GM12878 (cell line): ENCODE measurements at regions not wholly inside any gene's neighbourhood (a gene's known extent, or its start where the extent isn't known, plus 50 kb on each side); places are given as distances from the start of the nearest gene placed in this dataset.

ENCODE experiments used
- CBX5 ChIP-seq: sonication (generic); IDR thresholded peaks from 2 replicates; pipeline ENCODE4 v1.6.1; 2016; ENCODE audit warnings: low read depth, moderate library complexity, mild to moderate bottlenecking, inconsistent platforms
- CREB1 ChIP-seq: IDR thresholded peaks from 2 replicates; pipeline ENCODE4 v1.6.1; 2012; ENCODE audit warnings: low read depth, mild to moderate bottlenecking, inconsistent platforms
- EED ChIP-seq: sonication (generic); IDR thresholded peaks from 2 replicates; pipeline ENCODE4 v1.6.1; 2016; ENCODE audit warnings: antibody characterized with exemption, low read depth
- EP300 ChIP-seq, 2 experiments: fragments of 150-350 bp in 1 of 2; IDR thresholded peaks; 2 replicates each; pipeline ENCODE4 v1.6.1; 2011 to 2012; ENCODE audit warnings: low read depth in 2 of 2, low read length in 2 of 2, borderline replicate concordance in 1 of 2, improper control_type of control experiment in 1 of 2, inconsistent platforms in 1 of 2; ENCODE audit not compliant: control insufficient read depth in 1 of 2
- JUNB ChIP-seq: IDR thresholded peaks from 2 replicates; pipeline ENCODE4 v1.6.1; 2016; ENCODE audit warnings: antibody characterized with exemption, mild to moderate bottlenecking
- MYC ChIP-seq: IDR thresholded peaks from 2 replicates; pipeline ENCODE4 v1.6.1; 2011; ENCODE audit warnings: mild to moderate bottlenecking, low read length, moderate library complexity, inconsistent platforms; ENCODE audit not compliant: insufficient read depth, insufficient replicate concordance, insufficient read length, severe bottlenecking
- NFXL1 ChIP-seq: fragments of 450-650 bp; IDR thresholded peaks from 2 replicates; pipeline ENCODE4 v1.6.1; 2017; ENCODE audit warnings: antibody characterized with exemption, mild to moderate bottlenecking, borderline replicate concordance
- NFYA ChIP-seq: IDR thresholded peaks from 2 replicates; pipeline ENCODE4 v1.6.1; 2011; ENCODE audit warnings: low read depth, mild to moderate bottlenecking, low read length, improper control_type of control experiment, borderline replicate concordance
- PML ChIP-seq: IDR thresholded peaks from 2 replicates; pipeline ENCODE4 v1.6.1; 2012; ENCODE audit warnings: low read length, inconsistent platforms
- RAD21 ChIP-seq: IDR thresholded peaks from 2 replicates; pipeline ENCODE4 v1.6.1; 2011; ENCODE audit warnings: mild to moderate bottlenecking, low read depth, low read length, moderate library complexity; ENCODE audit not compliant: insufficient read depth
- SUZ12 ChIP-seq: fragments of 200-600 bp; sonication (generic); IDR thresholded peaks from one replicate; pipeline ENCODE4 v1.6.1; 2018; ENCODE audit warnings: antibody characterized with exemption, mild to moderate bottlenecking; ENCODE audit not compliant: unreplicated experiment
- TCF12 ChIP-seq: IDR thresholded peaks from 2 replicates; pipeline ENCODE4 v1.6.1; 2011; ENCODE audit warnings: low read depth, mild to moderate bottlenecking, low read length
- TF ChIP-seq, protein P1 (sequence below): fragments of 450-650 bp; IDR thresholded peaks from 2 replicates; pipeline ENCODE4 v1.6.1; 2018; ENCODE audit warnings: borderline replicate concordance, mild to moderate bottlenecking; ENCODE audit not compliant: partially characterized antibody
- TF ChIP-seq, protein P2 (sequence below): IDR thresholded peaks from 2 replicates; pipeline ENCODE4 v1.6.1; 2012; ENCODE audit warnings: low read depth, low read length, improper control_type of control experiment
- TF ChIP-seq, protein P3 (sequence below): IDR thresholded peaks from 2 replicates; pipeline ENCODE4 v1.6.1; 2012; ENCODE audit warnings: improper control_type of control experiment, low read depth, low read length; ENCODE audit not compliant: insufficient replicate concordance
- TF ChIP-seq, protein P4 (sequence below): fragments of 450-650 bp; IDR thresholded peaks from 2 replicates; pipeline ENCODE4 v1.6.1; 2017; ENCODE audit warnings: borderline replicate concordance
- TF ChIP-seq, protein P5 (sequence below): IDR thresholded peaks from 2 replicates; pipeline ENCODE4 v1.6.1; 2012; ENCODE audit warnings: low read depth, low read length, improper control_type of control experiment

DNA sequence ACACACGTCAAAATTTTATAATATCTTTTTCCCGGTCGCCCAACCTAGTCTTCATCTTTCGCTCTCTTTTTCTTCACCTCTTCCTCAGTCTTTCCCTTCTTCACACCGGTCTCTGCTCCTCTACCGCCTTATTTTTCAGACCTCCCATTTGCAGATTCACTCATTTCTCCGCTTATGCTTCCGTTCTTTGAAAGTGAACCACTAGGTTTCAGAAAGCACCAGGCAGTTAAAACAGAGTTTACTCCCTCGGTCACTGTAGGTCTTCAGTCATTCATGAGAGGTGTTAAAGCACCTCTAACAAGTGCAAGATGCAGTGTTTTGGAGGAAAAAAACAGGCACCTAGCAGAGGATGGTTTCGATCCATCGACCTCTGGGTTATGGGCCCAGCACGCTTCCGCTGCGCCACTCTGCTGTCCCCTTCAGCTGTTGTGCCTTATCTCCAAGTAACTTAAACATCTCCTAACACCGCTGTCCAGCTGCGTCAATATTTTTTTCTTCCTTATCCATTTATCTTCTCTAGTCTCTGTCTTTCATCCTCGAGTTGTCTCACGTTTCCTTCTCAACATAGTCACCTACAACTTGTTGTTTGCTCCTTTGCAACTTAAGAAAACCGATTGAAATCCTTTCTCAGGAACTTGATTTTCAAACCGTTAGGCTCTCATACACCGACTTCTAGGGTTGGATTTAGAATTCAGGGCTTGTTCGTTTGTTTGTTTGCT lies 119.7 kb upstream of the ZNF184 start (continued):
- TF ChIP-seq CBX5: peak; percentile 87; the same call in 1 of the 2 replicates
- TF ChIP-seq TCF12: peak; percentile 49; the same call in 1 of the 2 replicates
- peak in 1 of 2 experiments; percentile 84; a peak in 1 of 4 replicates for TF ChIP-seq EP300 (IDR thresholded peaks at IDR 0.05; ENCODE audit: borderline replicate concordance in 1 of 2, control insufficient read depth in 1 of 2, low read depth in 2 of 2, low read length in 2 of 2)
- no peak; the same call in 1 of the 2 replicates for TF ChIP-seq PML
- TF ChIP-seq, protein P1, sequence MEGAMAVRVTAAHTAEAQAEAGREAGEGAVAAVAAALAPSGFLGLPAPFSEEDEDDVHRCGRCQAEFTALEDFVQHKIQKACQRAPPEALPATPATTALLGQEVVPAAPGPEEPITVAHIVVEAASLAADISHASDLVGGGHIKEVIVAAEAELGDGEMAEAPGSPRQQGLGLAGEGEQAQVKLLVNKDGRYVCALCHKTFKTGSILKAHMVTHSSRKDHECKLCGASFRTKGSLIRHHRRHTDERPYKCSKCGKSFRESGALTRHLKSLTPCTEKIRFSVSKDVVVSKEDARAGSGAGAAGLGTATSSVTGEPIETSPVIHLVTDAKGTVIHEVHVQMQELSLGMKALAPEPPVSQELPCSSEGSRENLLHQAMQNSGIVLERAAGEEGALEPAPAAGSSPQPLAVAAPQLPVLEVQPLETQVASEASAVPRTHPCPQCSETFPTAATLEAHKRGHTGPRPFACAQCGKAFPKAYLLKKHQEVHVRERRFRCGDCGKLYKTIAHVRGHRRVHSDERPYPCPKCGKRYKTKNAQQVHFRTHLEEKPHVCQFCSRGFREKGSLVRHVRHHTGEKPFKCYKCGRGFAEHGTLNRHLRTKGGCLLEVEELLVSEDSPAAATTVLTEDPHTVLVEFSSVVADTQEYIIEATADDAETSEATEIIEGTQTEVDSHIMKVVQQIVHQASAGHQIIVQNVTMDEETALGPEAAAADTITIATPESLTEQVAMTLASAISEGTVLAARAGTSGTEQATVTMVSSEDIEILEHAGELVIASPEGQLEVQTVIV: no peak
- TF ChIP-seq, protein P2, sequence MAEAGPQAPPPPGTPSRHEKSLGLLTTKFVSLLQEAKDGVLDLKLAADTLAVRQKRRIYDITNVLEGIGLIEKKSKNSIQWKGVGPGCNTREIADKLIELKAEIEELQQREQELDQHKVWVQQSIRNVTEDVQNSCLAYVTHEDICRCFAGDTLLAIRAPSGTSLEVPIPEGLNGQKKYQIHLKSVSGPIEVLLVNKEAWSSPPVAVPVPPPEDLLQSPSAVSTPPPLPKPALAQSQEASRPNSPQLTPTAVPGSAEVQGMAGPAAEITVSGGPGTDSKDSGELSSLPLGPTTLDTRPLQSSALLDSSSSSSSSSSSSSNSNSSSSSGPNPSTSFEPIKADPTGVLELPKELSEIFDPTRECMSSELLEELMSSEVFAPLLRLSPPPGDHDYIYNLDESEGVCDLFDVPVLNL: no peak
- TF ChIP-seq, protein P3, sequence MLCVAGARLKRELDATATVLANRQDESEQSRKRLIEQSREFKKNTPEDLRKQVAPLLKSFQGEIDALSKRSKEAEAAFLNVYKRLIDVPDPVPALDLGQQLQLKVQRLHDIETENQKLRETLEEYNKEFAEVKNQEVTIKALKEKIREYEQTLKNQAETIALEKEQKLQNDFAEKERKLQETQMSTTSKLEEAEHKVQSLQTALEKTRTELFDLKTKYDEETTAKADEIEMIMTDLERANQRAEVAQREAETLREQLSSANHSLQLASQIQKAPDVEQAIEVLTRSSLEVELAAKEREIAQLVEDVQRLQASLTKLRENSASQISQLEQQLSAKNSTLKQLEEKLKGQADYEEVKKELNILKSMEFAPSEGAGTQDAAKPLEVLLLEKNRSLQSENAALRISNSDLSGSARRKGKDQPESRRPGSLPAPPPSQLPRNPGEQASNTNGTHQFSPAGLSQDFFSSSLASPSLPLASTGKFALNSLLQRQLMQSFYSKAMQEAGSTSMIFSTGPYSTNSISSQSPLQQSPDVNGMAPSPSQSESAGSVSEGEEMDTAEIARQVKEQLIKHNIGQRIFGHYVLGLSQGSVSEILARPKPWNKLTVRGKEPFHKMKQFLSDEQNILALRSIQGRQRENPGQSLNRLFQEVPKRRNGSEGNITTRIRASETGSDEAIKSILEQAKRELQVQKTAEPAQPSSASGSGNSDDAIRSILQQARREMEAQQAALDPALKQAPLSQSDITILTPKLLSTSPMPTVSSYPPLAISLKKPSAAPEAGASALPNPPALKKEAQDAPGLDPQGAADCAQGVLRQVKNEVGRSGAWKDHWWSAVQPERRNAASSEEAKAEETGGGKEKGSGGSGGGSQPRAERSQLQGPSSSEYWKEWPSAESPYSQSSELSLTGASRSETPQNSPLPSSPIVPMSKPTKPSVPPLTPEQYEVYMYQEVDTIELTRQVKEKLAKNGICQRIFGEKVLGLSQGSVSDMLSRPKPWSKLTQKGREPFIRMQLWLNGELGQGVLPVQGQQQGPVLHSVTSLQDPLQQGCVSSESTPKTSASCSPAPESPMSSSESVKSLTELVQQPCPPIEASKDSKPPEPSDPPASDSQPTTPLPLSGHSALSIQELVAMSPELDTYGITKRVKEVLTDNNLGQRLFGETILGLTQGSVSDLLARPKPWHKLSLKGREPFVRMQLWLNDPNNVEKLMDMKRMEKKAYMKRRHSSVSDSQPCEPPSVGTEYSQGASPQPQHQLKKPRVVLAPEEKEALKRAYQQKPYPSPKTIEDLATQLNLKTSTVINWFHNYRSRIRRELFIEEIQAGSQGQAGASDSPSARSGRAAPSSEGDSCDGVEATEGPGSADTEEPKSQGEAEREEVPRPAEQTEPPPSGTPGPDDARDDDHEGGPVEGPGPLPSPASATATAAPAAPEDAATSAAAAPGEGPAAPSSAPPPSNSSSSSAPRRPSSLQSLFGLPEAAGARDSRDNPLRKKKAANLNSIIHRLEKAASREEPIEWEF: no peak
- no peak for TF ChIP-seq RAD21
- TF ChIP-seq CREB1: 0 out of 2 replicates have a peak, but pooled peaks have one; percentile 35
- TF ChIP-seq NFXL1: no peak
- TF ChIP-seq SUZ12: no peak
- peak; percentile 65 for TF ChIP-seq EED
- TF ChIP-seq, protein P4, sequence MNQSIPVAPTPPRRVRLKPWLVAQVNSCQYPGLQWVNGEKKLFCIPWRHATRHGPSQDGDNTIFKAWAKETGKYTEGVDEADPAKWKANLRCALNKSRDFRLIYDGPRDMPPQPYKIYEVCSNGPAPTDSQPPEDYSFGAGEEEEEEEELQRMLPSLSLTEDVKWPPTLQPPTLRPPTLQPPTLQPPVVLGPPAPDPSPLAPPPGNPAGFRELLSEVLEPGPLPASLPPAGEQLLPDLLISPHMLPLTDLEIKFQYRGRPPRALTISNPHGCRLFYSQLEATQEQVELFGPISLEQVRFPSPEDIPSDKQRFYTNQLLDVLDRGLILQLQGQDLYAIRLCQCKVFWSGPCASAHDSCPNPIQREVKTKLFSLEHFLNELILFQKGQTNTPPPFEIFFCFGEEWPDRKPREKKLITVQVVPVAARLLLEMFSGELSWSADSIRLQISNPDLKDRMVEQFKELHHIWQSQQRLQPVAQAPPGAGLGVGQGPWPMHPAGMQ: no peak
- TF ChIP-seq NFYA: no peak
- TF ChIP-seq, protein P5, sequence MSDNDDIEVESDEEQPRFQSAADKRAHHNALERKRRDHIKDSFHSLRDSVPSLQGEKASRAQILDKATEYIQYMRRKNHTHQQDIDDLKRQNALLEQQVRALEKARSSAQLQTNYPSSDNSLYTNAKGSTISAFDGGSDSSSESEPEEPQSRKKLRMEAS: no peak
- TF ChIP-seq MYC: no peak
- TF ChIP-seq JUNB: no peak
